GM19324 (cell line): ENCODE measurements at regions not wholly inside any gene's neighbourhood (a gene's known extent, or its start where the extent isn't known, plus 50 kb on each side); places are given as distances from the start of the nearest gene placed in this dataset.
"Not testable (repeated sequence)": the region's sequence is repeated elsewhere in the genome, so short reads cannot be mapped to it uniquely, and the experiment has no call there.

Experiments used
- ATAC-seq: cut with Tn5 transposase; IDR thresholded peaks from one replicate; pipeline ENCODE4 v1.9.1; 2021; ENCODE audit warnings: mild to moderate bottlenecking, moderate library complexity; ENCODE audit not compliant: unreplicated experiment, low FRiP score

DNA sequence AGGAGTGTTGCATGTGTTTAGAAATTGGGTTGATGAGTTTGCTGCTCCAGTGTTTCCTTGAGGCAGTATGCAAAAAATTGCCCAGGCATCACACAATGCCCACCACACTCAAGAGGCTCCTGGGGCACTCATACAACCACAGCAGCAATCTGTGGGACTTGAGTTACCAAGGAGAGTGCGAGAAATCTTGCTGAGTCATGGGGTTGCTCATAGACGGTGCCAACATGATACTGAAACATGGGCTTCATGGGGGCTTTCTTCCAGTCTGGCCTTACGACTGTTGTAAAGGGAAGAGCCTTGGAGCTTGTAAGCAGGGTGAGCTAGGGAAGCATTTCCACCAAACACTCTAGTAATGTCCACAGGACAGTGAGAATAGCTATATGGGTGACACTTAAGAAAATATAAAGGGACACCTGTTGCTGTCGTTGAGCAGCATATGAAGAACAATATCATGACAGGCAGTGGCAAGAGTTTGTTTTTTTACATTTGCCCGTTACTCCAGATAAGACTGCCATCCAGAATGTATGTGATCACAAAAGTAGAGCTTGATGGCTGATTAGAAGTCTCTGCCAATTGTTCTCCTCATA is 1237.4 kb downstream of the UQCRFS1 start:
- no peak for ATAC-seq

DNA sequence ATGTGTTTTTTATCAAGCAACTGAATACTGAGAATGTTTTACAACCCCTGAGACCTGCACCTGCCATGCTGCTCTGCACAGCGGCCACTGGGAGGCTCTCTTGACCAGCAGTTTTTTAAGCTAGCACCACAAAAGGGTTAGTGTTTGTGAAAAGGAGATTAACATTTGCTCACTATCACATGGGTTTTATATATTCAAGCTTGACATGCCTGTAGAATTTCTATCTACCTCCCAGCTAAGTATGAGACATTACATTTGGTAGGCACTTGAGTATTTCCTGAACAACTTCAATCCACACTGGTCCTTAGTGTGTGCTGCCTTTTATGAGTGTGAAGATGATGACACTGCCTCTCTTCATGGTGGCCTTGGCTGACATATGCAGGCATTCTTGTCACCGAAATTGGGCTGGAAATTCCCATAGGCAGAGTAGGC is 1238.9 kb downstream of the UQCRFS1 start:
- no peak for ATAC-seq

DNA sequence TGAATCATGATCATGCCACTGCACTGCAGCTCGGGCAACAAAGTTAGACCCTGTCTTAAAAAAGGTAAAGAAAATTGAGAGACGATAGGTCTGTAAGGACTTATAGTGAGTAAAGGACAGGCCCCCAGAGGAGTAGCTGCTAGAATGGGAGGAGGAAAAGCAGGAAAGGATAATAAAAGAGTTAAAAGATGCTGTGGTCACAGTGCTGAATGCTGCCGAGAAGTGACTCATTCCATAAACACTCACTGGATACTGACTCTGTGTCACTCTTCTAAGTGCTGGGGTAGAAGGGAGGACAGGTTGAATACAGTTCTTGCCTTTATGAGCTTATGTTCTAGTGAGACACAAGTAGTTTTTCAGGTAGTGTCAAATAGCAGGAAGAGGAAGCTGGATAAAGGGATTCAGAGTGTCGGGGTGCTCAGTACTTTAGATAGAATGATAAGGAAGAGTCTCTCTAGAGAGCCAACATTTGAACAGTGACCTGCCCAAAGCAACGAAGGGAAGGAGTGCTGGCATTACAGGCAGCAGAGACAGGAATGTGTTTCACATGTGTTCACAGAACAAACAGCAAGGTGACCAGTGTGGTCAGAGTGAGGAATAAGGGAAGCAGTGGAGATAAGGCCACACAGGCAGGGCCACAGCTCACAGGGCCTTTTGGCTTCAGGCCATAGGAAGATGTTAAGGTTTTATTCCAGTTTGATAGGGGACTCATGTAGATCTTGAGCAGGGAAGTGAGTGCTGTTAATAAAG is 1240.5 kb downstream of the UQCRFS1 start:
- ATAC-seq, result no peak

DNA sequence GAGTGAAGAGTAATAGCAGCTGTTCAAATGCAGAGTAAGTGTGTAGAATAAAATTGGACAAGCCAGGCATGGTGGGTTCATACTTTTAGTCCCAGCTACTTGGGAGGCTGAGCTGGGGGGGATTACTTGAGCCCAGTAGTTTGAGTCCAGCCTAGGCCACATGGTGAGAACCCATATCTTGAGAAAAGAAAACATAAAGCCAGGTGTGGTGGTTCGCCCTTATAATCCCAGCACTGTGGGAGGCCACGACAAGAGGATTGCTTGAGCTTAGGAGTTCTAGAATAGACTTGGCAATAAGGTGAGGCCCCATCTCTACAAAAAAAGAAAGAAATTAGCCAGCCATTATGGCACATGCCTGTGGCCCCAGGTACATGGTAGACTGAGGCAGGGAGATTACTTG is 1241.1 kb downstream of the UQCRFS1 start:
- no peak for ATAC-seq

DNA sequence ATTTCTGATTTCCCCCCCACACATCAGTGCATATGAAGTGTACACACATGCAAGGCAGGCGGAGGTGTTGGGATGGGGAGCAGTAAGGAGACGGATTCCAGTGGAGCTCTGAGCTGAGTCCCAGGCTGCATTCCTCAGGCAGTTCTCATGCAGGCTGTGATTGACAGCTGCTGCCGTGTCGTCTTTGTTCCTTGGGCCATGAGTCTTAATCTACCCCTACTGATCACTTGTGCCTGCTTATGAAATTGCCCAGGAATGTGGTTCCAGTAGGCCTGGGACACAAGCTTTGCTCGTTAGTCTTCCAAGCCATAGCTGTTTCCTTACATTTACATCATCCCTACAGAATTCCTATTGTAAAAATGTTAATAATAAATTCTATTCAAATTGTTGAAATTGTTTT is 1241.9 kb downstream of the UQCRFS1 start:
- no peak for ATAC-seq

DNA sequence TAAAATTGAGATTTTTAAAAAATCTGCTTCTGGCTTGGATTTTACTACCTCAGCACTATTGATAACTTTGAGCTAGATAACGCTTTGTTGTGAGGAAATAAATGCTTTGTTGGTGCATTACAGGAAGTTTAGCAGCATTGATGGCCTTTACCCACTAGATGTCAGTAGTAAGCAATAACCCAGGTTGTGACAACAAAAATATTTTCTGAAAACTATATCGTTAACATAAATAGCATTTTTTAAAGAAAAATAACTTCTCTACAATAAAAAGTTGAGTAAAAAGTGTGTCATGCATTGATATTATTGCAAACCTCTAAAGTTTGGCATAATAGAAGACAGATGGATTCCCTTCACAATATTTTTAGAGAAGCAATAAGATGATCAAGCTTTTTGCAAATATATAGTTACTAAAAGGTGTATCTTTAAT is 1246.5 kb downstream of the UQCRFS1 start:
- ATAC-seq, result no peak

DNA sequence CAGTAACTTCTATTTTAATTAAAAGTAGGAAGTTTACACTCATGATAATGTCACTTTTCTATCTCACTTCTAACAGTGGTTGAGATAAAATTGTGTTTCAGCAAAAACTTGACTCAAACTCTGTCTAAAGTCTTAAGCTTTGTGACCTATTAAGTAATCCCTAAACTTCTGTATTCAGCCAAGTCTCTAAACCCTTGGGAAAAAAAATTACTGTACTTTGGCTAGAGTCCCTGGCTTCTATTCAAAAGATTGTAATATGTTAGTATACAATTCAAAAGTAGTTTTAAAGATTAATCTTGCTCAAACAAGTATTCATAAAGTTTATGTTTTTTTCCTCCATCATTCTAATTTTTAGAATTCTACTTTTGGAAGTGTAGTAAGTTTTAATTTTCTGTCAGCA is 1248.8 kb downstream of the UQCRFS1 start:
- ATAC-seq, result no peak

DNA sequence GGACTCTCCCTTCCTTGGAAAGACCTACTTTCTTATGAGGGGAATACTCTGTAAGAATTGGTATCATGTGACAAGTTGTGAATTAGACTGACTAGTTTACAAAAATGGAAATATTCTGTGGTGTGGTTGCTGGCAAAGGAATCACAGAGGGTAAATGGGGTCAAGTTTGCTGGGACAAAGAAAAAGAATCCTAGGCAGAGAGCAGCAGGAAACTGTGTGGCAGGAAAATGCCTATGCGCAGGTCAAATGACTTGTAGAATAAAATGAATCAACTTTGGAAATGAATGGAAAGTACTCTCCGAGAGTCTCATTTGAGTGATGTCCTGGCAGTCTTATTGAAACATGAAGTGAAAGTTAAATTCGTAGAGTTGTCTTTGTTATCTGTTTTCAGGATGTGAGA is 1250.7 kb downstream of the UQCRFS1 start:
- no peak for ATAC-seq

DNA sequence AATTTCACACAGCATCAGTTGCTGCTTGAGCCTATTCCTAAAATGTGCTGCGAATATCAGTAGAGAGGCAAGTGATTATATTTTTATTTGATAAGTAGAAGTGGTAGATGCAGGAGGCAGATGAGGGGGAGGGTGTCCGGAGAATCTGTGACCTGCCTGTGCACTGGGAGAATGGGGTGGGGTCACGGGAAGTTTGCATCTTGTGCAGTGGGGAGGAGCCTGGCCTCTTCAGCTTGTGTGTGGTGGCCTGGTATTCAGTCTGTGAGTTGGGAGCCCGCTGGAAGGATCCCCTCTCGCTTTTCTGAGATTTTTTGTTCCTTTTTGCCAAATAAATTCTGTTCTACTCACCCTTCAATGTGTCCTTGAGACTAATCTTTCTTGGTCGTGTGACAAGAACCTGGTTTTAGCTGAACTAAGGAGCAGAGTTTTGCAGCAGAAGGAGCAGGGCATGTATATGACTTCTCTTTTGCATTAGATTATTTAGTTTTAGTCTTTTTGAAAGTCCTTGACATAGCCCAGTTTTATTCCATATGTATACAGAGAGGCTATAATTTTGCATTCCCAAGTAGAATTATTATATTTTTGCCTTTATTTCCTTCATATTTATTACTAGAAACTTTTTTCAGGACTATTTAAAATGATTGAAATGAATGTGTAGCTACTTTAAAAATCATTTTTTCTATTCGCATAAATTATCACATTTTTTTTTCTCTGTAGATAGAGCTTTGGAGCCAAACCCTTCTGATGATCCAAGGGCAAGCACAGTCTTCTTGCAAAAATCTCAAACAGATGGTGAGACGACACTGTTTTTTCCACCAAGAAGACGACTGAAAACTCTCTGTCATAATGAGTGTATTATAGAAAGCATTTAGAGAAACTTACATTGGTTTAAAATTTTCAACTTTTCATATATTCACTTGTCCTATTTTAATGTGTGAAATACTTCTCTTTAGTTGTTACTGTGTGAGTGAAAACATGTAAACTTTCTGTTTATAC is 1257.2 kb downstream of the UQCRFS1 start:
- ATAC-seq, result no peak

DNA sequence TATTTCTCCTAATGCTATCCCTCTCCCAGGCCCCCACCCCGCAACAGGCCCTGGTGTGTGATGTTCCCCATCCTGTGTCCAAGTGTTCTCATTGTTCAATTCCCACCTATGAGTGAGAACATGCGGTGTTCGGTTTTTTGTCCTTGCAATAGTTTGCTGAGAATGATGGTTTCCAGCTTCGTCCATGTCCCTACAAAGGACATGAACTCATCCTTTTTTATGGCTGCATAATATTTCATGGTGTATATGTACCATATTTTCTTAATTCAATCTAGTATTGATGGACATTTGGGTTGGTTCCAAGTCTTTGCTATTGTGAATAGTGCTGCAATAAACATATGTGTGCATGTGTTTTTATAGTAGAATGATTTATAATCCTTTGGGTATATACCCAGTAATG is 1270.3 kb downstream of the UQCRFS1 start:
- ATAC-seq, result not testable (repeated sequence)

DNA sequence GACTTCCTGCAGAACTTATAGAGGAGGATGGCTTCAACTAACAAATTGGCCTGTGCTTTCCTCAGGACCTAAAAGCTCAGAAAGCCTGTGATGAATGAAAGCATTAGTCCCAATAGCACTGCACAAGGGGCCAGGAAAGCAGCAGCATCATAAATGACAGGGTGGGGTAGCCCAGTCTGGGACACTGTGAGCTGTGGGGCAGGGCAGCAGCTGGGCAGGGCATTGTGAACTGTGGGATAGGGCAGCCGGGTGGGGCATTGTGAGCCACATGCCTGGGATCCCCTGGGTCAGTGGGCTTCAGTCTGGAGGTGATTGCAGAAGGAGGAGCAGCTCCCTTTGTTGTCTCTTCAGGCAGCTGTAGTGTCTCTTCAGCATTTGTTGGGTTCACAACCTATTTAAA is 1276.8 kb downstream of the UQCRFS1 start:
- no peak for ATAC-seq

DNA sequence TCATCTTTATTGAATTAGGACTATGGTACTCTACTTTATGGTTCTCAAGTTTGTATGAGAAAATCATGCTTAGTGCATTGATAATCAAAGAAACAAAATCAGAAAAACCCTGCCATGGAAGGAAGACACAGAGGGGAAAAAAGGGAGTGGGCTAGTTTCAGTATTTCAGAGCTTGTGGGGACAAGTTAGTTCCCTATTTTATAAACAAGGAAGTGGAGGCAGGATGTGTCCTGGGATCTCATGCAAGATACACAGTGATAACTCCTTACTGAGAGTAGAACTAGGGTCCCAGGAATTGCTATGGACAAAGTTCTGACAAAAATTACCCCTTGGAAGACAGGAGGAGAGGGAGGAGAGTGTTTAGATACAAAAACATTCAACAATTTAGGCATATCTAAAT is 1277.3 kb downstream of the UQCRFS1 start:
- no peak for ATAC-seq

DNA sequence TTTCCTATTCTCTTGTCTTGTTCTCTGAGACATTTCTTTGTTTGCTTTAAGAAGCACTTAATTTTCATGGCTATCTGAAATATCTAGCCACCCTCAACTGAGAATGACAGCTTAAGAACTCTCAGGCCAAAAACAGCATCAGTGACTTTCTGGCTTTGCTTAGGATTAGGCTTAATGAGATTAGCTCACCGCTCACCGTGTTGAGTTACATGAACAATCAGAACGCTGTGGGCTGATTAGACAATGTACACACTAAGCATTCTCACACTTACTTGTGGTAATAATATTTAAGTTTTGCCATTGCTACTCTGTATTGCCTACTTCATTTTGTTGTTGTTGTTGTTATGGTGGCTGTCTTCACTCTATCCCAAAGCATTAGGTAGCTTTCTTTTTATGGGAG is 1283.6 kb downstream of the UQCRFS1 start:
- ATAC-seq, result no peak

DNA sequence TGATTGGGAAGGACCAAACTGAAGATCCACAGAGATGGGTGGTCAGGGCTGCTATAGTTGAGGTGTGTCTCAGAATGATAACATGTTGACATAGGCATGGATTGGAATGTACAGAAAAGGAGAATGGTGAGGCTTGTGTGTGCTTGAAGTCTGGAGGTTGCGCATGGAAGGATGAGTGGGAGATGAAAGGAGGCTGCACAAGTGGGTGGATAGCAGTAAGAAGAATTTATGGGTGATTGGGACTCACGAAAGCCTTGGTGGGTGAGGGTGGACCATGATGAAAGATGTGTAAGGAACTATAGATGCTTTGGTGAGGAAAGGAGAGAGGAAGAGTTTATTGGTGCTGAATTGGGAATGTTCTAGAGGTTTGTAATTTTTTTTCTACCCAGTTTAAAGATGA is 1287.7 kb downstream of the UQCRFS1 start:
- ATAC-seq, result no peak

DNA sequence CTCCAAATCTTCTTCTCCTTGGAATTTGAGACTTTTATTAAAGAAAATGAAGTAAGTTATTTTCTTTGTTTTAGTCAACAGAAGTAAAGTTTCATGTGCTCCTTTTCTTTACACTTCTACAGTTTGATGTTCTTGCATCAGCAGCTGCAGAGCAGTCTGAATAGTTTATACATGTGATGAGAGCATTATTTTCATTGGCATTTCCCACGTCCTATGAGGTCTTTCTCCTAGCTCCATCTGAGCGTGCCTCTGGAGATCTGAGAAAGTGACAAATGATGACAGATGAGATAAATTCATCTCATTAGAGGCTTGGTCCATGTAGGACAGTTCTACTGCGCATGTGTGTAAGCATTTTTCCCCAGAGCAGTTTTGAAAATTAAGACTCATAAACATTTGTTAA is 1290.0 kb downstream of the UQCRFS1 start:
- no peak for ATAC-seq

DNA sequence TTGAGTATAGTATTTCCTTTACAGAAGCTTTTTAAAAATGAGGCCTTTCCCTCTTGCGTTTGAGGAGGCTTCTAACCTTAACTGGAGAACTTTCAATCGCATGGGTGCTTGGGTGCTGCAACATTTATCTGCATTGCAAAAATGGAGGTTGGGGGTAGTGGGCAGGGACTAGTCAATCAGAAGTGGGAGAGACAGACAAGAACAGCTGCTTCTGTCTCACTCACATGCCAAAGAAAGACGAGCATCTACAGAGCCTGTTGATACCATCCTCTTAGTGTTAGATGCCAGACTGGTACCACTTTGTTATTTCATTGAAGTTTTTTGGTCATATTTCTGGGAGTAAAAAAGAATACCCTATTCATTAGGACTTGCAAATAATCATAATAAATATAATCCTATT is 1292.2 kb downstream of the UQCRFS1 start:
- no peak for ATAC-seq

DNA sequence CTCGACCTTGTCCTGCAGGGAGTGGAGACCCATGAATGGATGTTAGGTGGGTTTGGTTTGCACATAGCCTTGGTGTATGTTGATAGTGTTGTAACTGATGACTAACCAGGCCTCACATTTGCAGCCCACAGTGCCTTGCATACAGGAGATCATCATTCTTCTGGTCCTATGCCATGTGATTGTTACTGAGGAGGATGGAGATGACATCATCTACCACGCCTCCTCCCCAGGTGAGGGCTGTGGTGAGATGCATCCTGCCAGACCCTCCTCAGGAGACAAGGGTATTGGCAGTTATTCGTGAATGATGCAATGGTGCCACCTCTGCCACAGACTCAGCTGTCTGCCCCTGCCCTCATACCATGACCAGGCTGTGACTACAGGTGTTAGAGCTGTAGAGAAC is 1294.1 kb downstream of the UQCRFS1 start:
- no peak for ATAC-seq

DNA sequence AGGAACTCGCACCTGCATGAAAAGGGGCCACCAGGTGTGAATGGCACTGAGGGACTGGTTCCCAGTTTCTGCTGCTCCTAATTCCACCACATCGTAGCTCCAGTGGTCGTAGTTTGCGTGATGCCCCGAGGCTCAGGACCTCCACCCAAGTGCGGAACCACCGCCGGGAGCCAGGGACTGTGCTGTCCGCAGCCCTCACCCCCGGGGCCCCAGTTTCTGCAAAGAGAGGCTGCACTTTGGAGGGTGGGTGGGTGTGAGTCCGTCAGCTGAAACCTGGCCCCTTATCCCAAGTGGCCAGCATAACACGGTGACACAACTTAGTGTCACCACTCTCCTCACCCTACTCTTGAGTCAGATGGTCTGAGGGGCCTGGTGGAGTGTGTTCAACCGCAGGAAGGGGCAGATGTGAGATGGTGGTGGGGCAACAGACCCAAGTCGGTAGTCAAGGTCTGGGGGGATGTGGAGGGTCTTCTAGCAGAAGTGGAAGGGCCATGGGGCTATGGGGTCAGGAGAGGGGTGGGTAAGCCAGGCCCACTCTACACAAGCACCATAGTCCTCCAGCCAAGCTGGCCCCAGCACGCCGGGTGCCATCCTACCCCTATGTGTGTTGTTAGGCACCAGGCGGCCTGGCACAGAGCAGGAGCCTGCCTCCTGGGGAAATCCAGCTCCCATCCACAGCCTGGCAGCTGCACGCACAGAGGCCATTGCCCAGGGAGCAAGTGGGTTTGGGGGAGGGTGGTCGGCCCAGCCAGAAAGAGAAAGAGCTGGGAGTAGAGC is 1301.6 kb downstream of the UQCRFS1 start:
- no peak for ATAC-seq

DNA sequence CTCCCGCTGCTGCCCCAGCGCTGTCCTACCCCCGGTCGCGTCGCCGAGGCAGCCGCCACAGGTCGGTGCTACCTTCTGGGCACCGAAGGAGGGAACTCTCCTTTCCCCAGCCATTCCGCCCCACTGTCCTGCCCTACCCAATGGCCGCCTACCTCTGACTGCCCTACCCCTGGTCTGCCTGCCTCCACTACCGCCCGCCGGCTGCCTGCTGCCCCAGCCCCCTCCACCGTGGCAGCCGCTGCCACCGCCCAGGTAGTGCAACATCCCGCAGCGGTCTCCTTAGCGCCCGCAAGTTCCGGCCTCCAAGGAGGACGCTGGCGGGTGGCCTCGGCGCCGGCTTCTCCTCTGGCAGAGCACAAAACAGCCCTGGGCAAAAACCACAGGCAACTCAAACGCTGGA is 1303.1 kb downstream of the UQCRFS1 start:
- no peak for ATAC-seq

DNA sequence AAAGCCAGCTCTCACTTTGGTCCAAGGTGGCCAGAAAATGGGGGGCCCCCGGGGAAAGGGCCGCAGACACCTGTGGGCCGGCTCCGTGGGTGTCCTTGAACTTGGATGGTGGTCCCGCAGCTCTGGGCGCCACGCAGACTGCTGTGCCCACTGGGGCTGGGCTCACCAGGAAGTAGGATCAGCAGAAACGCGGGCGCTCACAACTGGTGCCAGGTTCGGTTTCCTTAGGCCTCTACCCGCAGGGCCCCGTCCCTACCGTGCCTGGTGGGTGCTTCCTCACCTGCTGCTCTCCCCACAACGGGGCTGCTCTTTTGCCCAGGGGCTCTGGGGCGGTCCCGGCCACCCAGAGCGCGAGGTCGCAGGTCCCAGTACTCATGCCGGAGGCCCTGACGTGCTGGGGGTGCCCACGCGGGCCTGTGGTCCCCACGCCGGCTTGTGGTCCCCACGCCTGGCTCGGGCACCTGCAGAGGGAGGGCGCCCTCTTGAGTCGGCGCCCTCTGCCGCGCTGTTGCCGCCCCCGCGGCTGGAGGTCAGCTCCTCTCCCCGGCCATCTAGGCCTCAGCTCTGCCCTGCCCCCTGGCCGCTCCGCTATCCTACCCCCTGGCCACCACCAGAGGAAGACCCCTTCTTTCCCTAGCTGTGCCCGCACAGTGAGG is 1303.6 kb downstream of the UQCRFS1 start:
- no peak for ATAC-seq
